Skeletal muscle tissue (tissue), 3 donors: ENCODE measurements at regions not wholly inside any gene's neighbourhood (a gene's known extent, or its start where the extent isn't known, plus 50 kb on each side); places are given as distances from the start of the nearest gene placed in this dataset.

Experiments used
- H3K27ac ChIP-seq: one replicate; pipeline ENCODE4 v1.7.0; 2013; ENCODE audit warnings: mild to moderate bottlenecking, low read depth, low read length, inconsistent platforms
- H3K27me3 ChIP-seq, 3 donors: one replicate each; pipeline ENCODE4 v1.7.0; 2013; ENCODE audit warnings: low read length in 3 of 3; ENCODE audit not compliant: control insufficient read depth in 3 of 3, insufficient read depth in 3 of 3
- H3K36me3 ChIP-seq, 3 donors: one replicate each; pipeline ENCODE4 v1.7.0; 2013; ENCODE audit warnings: low read length in 3 of 3; ENCODE audit not compliant: control insufficient read depth in 3 of 3, insufficient read depth in 3 of 3
- H3K4me1 ChIP-seq, 3 donors: one replicate each; pipeline ENCODE4 v1.7.0; 2013; ENCODE audit warnings: low read length in 3 of 3, mild to moderate bottlenecking in 3 of 3; ENCODE audit not compliant: control insufficient read depth in 3 of 3, insufficient read depth in 3 of 3
- H3K4me3 ChIP-seq, 3 donors: one replicate each; pipeline ENCODE4 v1.7.0; 2013; ENCODE audit warnings: low read length in 3 of 3
- H3K9ac ChIP-seq, 3 donors: one replicate each; pipeline ENCODE4 v1.7.0; 2013; ENCODE audit warnings: low read length in 3 of 3, mild to moderate bottlenecking in 3 of 3, moderate library complexity in 2 of 3, low read depth in 1 of 3
- H3K9me3 ChIP-seq, 3 donors: one replicate each; pipeline ENCODE4 v1.7.0; 2013; ENCODE audit warnings: low read length in 3 of 3; ENCODE audit not compliant: control insufficient read depth in 3 of 3
- donor health status: Osteomylitis.

- Histone ChIP-seq H3K9me3 (no peaks in the 10 kb centered on the region), H3K27ac (no peak overlapping the region), H3K9ac (no peak overlapping the region), H3K4me3 (no peak overlapping the region), H3K27me3 (no peaks in the 10 kb centered on the region), H3K36me3 (no peaks in the 10 kb centered on the region), H3K4me1 (no peaks in the 10 kb centered on the region)
Measured at GRCh38 chr17:70875729-70876310, 706.5 kb downstream of the KCNJ2 start.

GRCh38 chr17:70878879-70879278, 709.5 kb downstream of the KCNJ2 start:
- Histone ChIP-seq H3K4me1 (no peaks in the 10 kb centered on the region), H3K4me3 (no peak overlapping the region), H3K27ac (no peak overlapping the region), H3K36me3 (no peaks in the 10 kb centered on the region), H3K9me3 (no peaks in the 10 kb centered on the region), H3K9ac (no peak overlapping the region), H3K27me3 (no peaks in the 10 kb centered on the region)

GRCh38 chr17:70879401-70879800, 710.1 kb downstream of the KCNJ2 start:
- Histone ChIP-seq H3K27ac (no peak overlapping the region), H3K9ac (no peak overlapping the region), H3K9me3 (no peaks in the 10 kb centered on the region)

DNA sequence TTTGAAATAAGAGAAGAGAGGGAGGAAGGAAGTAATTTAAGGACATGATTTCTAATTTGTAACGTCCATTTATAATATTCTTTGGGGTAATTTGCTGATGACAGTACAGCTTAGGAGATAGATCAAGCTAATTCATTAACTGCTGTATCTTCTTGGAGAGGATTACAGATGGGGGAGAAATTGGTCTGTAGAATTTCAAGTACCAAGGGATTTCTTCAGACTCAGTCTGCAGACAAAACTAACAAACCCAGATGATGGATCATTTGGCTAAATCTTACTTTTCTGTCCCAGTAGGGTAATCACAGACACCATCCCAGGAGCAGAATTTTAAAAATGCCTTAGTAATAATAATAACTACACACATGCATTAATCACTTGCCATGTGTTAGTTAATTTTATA, 711.8 kb downstream of the KCNJ2 start:
- H3K27ac ChIP-seq: no peak overlapping the region
- no peaks in the 10 kb centered on the region for H3K9me3 ChIP-seq
- no peaks in the 10 kb centered on the region for H3K36me3 ChIP-seq
- no peak overlapping the region for H3K4me3 ChIP-seq
- H3K4me1 ChIP-seq: no peaks in the 10 kb centered on the region
- no peaks in the 10 kb centered on the region for H3K27me3 ChIP-seq
- no peak overlapping the region for H3K9ac ChIP-seq

More at GRCh38 chr17:70879401-70879800, 710.1 kb downstream of the KCNJ2 start:
- no peaks in the 10 kb centered on the region for H3K36me3 ChIP-seq
- no peaks in the 10 kb centered on the region for H3K27me3 ChIP-seq
- H3K4me1 ChIP-seq: no peaks in the 10 kb centered on the region
- no peak overlapping the region for H3K4me3 ChIP-seq

DNA sequence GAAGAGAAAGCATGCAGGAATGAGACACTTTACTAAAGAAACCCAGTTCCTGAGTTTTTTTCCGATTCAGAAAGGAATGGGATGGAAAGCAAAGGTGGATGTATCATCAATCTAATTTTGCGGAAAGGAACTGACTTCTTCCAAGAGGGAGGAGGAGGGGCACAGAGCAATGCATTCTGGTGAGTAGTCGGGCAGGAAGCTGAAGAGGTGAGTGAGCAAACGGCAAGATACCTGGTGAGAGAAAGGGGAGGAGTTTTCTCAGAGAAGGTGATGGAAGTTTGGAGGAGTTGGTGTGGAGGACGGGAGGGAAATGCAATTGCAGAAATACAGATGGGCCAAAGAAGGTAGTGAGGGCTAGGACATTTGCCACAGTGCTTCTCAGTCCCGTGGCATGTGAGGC, 713.2 kb downstream of the KCNJ2 start:
- H3K9me3 ChIP-seq: no peaks in the 10 kb centered on the region
- no peak overlapping the region for H3K9ac ChIP-seq
- no peaks in the 10 kb centered on the region for H3K4me1 ChIP-seq
- H3K27ac ChIP-seq: no peak overlapping the region
- H3K27me3 ChIP-seq: no peaks in the 10 kb centered on the region
- H3K4me3 ChIP-seq: no peak overlapping the region
- H3K36me3 ChIP-seq: no peaks in the 10 kb centered on the region

- no peak overlapping the region for H3K9ac ChIP-seq
- no peaks in the 10 kb centered on the region for H3K27me3 ChIP-seq
- H3K9me3 ChIP-seq: no peaks in the 10 kb centered on the region
- H3K4me1 ChIP-seq: no peaks in the 10 kb centered on the region
- H3K4me3 ChIP-seq: no peak overlapping the region
- no peaks in the 10 kb centered on the region for H3K36me3 ChIP-seq
- H3K27ac ChIP-seq: no peak overlapping the region
Measured at GRCh38 chr17:70886648-70887047, 717.3 kb downstream of the KCNJ2 start.

DNA sequence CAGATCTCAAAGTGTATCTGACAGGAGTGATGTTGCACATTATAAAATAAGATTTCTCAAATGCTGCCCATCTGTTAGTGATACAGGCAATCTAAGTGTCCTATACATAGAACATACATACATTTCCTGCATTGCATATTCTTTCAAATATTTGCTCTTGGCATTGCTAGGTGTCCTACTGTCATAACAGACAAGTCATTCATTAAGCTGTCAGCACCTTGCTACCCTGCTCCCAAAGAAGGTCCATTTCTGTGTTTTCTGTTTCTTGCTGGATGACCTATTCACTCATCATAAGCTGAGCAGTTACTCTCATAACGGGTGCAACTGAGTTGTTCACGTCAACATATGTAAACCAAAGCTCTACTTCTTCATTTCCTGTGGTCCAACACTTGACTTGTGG, 719.0 kb downstream of the KCNJ2 start:
- no peaks in the 10 kb centered on the region for H3K27me3 ChIP-seq
- no peaks in the 10 kb centered on the region for H3K4me1 ChIP-seq
- no peak overlapping the region for H3K27ac ChIP-seq
- H3K9me3 ChIP-seq: no peaks in the 10 kb centered on the region
- no peak overlapping the region for H3K4me3 ChIP-seq
- H3K9ac ChIP-seq: no peak overlapping the region
- H3K36me3 ChIP-seq: no peaks in the 10 kb centered on the region

GRCh38 chr17:70891306-70891705, 722.0 kb downstream of the KCNJ2 start:
- no peaks in the 10 kb centered on the region for H3K36me3 ChIP-seq
- no peak overlapping the region for H3K4me3 ChIP-seq
- no peak overlapping the region for H3K27ac ChIP-seq
- no peaks in the 10 kb centered on the region for H3K9me3 ChIP-seq
- no peaks in the 10 kb centered on the region for H3K4me1 ChIP-seq
- no peaks in the 10 kb centered on the region for H3K27me3 ChIP-seq
- no peak overlapping the region for H3K9ac ChIP-seq

- Histone ChIP-seq H3K4me1 (no peaks in the 10 kb centered on the region), H3K27me3 (no peaks in the 10 kb centered on the region), H3K36me3 (no peaks in the 10 kb centered on the region), H3K9ac (no peak overlapping the region), H3K9me3 (no peaks in the 10 kb centered on the region), H3K27ac (no peak overlapping the region), H3K4me3 (no peak overlapping the region)
Measured at GRCh38 chr17:70892527-70892926, 723.2 kb downstream of the KCNJ2 start.

DNA sequence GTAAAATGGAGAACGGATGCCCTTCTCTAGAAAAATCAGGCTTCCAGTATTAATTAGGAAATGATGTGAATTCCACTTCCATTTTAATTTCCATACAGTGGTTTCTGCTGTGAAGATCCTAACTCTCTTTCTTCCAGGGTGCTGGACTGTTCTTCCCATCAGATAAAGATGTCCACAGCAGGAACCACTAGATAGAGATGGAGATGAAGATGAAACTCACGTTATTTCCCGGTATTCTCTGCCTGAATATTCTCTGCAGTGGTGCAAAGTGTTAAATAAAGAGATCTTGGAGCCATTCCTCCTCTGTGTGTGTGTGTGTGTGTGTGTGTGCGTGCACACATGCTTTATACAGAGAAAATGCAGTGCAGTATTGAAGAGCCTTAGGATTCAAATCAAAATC, 727.5 kb downstream of the KCNJ2 start:
- Histone ChIP-seq H3K9ac (no peak overlapping the region), H3K36me3 (no peaks in the 10 kb centered on the region)

GRCh38 chr17:70897446-70897845, 728.1 kb downstream of the KCNJ2 start:
- no peaks in the 10 kb centered on the region for H3K27me3 ChIP-seq
- H3K4me3 ChIP-seq: no peak overlapping the region
- no peaks in the 10 kb centered on the region for H3K36me3 ChIP-seq
- H3K9me3 ChIP-seq: no peaks in the 10 kb centered on the region
- no peak overlapping the region for H3K27ac ChIP-seq
- H3K4me1 ChIP-seq: no peaks in the 10 kb centered on the region
- H3K9ac ChIP-seq: no peak overlapping the region

More for the DNA sequence above, 727.5 kb downstream of the KCNJ2 start:
- H3K4me3 ChIP-seq: no peak overlapping the region
- H3K9me3 ChIP-seq: no peaks in the 10 kb centered on the region
- no peak overlapping the region for H3K27ac ChIP-seq
- H3K4me1 ChIP-seq: no peaks in the 10 kb centered on the region
- no peaks in the 10 kb centered on the region for H3K27me3 ChIP-seq
